NT2/D1 (cell line): ENCODE measurements at regions not wholly inside any gene's neighbourhood (a gene's known extent, or its start where the extent isn't known, plus 50 kb on each side); places are given as distances from the start of the nearest gene placed in this dataset.

Source experiments
- SUZ12 ChIP-seq: IDR thresholded peaks from 2 replicates; pipeline ENCODE4 v1.6.1; 2011; ENCODE audit not compliant: insufficient read length, insufficient read depth; ENCODE audit errors: extremely low read depth
- ZNF274 ChIP-seq: IDR thresholded peaks from 2 replicates; pipeline ENCODE4 v1.6.1; 2011; ENCODE audit warnings: mild to moderate bottlenecking, low read depth, low read length

DNA sequence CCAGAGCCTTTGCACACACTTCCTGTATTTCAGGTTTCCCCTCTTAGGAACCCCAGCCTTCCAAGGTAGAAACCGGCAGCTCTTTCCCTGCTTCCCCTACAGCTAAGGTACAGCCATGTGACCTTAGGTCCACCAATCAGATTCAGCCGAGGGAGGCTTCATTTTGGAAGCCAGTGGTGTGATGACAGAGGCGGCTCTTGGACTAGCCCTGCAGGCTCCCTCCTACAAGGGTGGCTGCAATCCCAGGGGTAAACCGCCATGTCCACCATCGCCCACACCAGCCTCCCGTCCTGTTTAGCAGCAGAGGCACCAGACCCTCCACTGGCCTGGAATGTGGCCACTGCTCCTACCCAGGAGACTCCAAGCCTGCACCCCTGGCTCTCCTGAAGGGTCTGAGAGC, 65.6 kb downstream of the SERPINA3 start:
- TF ChIP-seq SUZ12 (no peak), ZNF274 (no peak)
